HUES48 (cell line): ENCODE measurements at regions not wholly inside any gene's neighbourhood (a gene's known extent, or its start where the extent isn't known, plus 50 kb on each side); places are given as distances from the start of the nearest gene placed in this dataset.
"Not testable (repeated sequence)": the region's sequence is repeated elsewhere in the genome, so short reads cannot be mapped to it uniquely, and the experiment has no call there.

Experiments used
- H3K27ac ChIP-seq: one replicate; pipeline ENCODE4 v1.7.0; 2013; ENCODE audit warnings: low read depth, low read length, inconsistent platforms
- H3K27me3 ChIP-seq: 2 replicates; pipeline ENCODE4 v1.6.1; 2013; ENCODE audit warnings: mild to moderate bottlenecking, low read length; ENCODE audit not compliant: control insufficient read depth, insufficient read depth
- H3K36me3 ChIP-seq: 2 replicates; pipeline ENCODE4 v1.6.1; 2013; ENCODE audit warnings: low read length; ENCODE audit not compliant: control insufficient read depth, insufficient read depth
- H3K4me1 ChIP-seq: 2 replicates; pipeline ENCODE4 v1.6.1; 2013; ENCODE audit warnings: mild to moderate bottlenecking, low read length; ENCODE audit not compliant: control insufficient read depth, insufficient read depth
- H3K4me3 ChIP-seq: 2 replicates; pipeline ENCODE4 v1.5.1; 2013; ENCODE audit warnings: mild to moderate bottlenecking, low read depth, low read length
- H3K9ac ChIP-seq: 2 replicates; pipeline ENCODE4 v1.6.1; 2013; ENCODE audit warnings: mild to moderate bottlenecking, low read depth, low read length, moderate library complexity
- H3K9me3 ChIP-seq: 2 replicates; pipeline ENCODE4 v1.6.1; 2013; ENCODE audit warnings: low read length; ENCODE audit not compliant: control insufficient read depth, insufficient read depth

GRCh38 chr1:149366402-149366801, 108.4 kb upstream of the NBPF19 start:
- H3K4me3 ChIP-seq, H3K27me3 ChIP-seq, H3K9me3 ChIP-seq, H3K9ac ChIP-seq, H3K36me3 ChIP-seq, H3K27ac ChIP-seq, H3K4me1 ChIP-seq: not testable (repeated sequence)

DNA sequence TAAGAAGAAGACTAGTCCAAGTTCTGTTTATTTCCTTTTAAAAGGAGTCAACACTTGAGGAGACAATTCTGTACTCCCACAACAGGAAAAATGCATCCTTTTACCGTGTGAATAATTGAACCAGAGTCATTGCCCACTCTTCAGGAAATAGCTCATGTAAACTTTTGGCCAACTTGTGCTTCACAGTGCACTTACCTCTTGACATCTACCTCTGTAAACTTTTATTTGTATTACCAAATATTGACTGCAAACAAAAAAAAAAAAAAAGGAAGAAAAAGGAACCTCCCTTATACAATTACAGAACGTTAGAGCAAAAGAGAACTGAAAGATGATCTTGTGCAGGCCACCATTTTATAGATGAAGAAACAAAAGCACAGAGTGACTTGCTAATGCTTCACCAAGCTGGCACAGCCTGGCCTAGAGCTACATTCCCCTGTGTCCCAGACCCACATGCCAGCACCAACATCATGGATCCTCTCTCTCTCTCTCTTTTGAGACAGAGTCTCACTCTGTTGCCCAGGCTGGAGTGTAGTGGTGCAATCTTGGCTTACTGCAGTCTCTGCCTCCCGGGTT, 107.3 kb upstream of the NBPF19 start:
- H3K9me3 ChIP-seq, H3K9ac ChIP-seq, H3K4me1 ChIP-seq, H3K4me3 ChIP-seq, H3K27me3 ChIP-seq, H3K36me3 ChIP-seq, H3K27ac ChIP-seq: not testable (repeated sequence)

DNA sequence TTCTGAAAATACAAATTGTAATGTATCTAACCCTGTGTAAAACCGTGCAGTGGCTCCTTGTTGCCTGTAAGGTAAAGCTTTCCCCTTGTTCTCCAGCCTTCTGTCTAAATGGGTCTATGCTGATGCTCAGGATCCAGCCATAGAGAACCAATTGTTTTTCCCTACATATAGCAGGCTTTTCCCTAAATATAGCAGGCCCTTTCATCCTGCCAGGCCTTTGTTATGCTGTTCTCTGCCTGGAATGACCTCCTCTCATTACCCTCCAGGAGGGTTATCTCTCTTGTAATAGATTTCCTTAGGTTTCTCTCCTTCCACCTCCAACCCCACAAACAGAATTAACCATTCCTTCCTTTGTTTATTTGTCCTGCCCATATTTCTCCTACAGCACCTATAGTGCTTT, 106.5 kb upstream of the NBPF19 start:
- not testable (repeated sequence) for H3K9me3 ChIP-seq, H3K9ac ChIP-seq, H3K36me3 ChIP-seq, H3K27me3 ChIP-seq, H3K27ac ChIP-seq, H3K4me3 ChIP-seq, H3K4me1 ChIP-seq

DNA sequence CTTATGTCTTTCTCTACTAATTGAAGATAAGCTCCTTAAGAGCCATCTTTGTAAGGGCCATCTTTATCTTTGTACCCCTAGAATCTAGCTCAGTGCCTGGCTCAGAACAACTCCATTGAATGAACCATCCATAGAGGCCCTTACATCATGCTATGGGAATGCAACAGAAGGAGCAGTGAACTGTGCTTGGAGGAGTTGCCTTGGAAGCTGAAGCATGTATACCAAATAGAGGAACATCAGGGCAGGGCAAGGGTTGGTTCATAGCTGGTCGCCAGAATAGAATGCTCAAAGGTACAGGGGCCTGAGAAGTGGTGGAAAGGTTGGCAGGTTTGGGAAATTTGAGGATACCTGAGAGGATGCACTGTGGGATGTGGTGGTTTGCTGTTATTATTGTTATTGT, 105.8 kb upstream of the NBPF19 start:
- H3K4me1 ChIP-seq, H3K27me3 ChIP-seq, H3K36me3 ChIP-seq, H3K9ac ChIP-seq, H3K4me3 ChIP-seq, H3K27ac ChIP-seq, H3K9me3 ChIP-seq: not testable (repeated sequence)

GRCh38 chr1:149371955-149372354, 102.9 kb upstream of the NBPF19 start:
- H3K27me3 ChIP-seq, H3K9me3 ChIP-seq, H3K27ac ChIP-seq, H3K4me3 ChIP-seq, H3K9ac ChIP-seq, H3K4me1 ChIP-seq, H3K36me3 ChIP-seq: not testable (repeated sequence)

DNA sequence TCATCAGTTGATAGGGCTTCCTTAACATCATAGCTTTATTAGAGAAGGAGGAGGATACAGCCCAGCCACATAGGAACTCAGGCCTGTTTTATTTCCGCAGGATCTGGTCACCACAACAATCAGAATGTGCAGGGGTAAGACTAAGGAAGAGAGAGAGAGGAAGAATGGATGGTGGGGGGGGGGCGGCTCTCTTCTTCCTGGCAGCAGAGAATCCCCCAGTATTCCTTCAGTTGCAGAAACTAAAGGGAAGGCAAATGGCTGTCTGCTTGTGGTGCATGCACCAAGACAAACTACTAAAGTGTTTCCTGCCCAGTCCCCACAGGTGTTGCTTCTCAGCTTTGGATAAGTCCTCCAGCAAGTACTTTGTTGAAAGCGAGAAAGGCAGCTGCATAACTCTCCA, 96.4 kb upstream of the NBPF19 start:
- not testable (repeated sequence) for H3K9me3 ChIP-seq, H3K4me1 ChIP-seq, H3K27ac ChIP-seq, H3K9ac ChIP-seq, H3K27me3 ChIP-seq, H3K36me3 ChIP-seq, H3K4me3 ChIP-seq

DNA sequence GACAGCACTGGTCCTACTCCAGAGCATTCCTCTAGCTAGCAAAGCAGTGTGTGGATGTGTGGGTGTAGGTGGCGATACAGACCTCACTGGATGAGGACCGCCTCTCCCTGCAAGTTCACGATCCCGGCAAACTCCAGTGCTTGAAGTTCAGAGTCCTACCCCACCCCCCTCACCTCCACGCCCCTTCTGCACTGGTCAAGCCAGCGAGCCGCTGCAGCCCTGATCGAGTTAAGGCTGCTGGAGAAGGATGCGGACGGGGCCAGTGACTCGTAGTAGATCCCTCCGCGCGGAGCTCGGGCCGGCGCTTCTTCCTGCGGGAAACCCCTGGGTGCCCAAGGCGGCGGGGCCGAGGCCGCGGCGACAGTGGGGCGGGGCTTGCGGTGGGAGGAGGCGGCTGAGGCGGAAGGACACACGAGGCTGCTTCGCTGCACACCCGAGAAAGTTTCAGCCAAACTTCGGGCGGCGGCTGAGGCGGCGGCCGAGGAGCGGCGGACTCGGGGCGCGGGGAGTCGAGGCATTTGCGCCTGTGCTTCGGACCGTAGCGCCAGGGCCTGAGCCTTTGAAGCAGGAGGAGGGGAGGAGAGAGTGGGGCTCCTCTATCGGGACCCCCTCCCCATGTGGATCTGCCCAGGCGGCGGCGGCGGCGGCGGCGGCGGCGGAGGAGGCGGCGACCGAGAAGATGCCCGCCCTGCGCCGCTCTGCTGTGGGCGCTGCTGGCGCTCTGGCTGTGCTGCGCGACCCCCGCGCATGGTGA, 84.5 kb upstream of the NBPF19 start:
- not testable (repeated sequence) for H3K9ac ChIP-seq, H3K9me3 ChIP-seq, H3K27me3 ChIP-seq, H3K4me1 ChIP-seq, H3K36me3 ChIP-seq
- H3K4me3 ChIP-seq, result peak overlapping the region; percentile 51
- peak overlapping the region; percentile 42 for H3K27ac ChIP-seq

GRCh38 chr1:149390931-149391330, 83.9 kb upstream of the NBPF19 start:
- not testable (repeated sequence) for H3K4me1 ChIP-seq, H3K9ac ChIP-seq, H3K27me3 ChIP-seq, H3K36me3 ChIP-seq, H3K9me3 ChIP-seq
- peak overlapping the region; percentile 42 for H3K27ac ChIP-seq
- H3K4me3 ChIP-seq, result peak overlapping the region; percentile 47; the same call in 1 of the 2 replicates

- not testable (repeated sequence) for H3K27me3 ChIP-seq, H3K36me3 ChIP-seq, H3K27ac ChIP-seq, H3K4me3 ChIP-seq, H3K9me3 ChIP-seq, H3K4me1 ChIP-seq, H3K9ac ChIP-seq
These were observed 79.0 kb upstream of the NBPF19 start for GRCh38 chr1:149395802-149396201.

GRCh38 chr1:149398527-149398926, 76.3 kb upstream of the NBPF19 start:
- H3K27ac ChIP-seq, H3K9me3 ChIP-seq, H3K36me3 ChIP-seq, H3K9ac ChIP-seq, H3K4me1 ChIP-seq, H3K4me3 ChIP-seq, H3K27me3 ChIP-seq: not testable (repeated sequence)

DNA sequence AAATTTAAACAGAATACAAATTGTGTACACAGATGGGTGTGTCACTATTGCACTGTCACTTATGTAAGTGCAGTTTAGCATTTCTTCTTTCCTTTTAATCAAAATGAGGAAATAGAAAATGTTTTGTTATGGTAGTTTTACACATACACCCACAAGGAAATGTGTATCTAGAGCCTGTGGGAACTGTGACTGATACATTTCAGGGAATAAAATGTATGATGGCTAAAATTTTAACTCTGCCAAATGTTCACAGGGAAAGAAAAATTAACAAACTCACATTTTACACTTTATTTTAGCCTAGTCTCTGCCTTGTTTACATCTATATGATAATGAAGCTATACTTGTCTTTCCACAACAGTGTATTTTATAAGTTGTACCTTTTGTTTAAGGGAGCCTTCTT, 66.4 kb upstream of the NBPF19 start:
- not testable (repeated sequence) for H3K4me3 ChIP-seq, H3K9me3 ChIP-seq, H3K9ac ChIP-seq, H3K4me1 ChIP-seq, H3K36me3 ChIP-seq, H3K27ac ChIP-seq, H3K27me3 ChIP-seq

- not testable (repeated sequence) for H3K9me3 ChIP-seq, H3K9ac ChIP-seq, H3K4me3 ChIP-seq, H3K36me3 ChIP-seq, H3K27me3 ChIP-seq, H3K4me1 ChIP-seq, H3K27ac ChIP-seq
These were observed 59.5 kb upstream of the NBPF19 start for GRCh38 chr1:149415373-149415772.
